Keratinocyte (primary cell): ENCODE measurements at regions not wholly inside any gene's neighbourhood (a gene's known extent, or its start where the extent isn't known, plus 50 kb on each side); places are given as distances from the start of the nearest gene placed in this dataset.

ENCODE experiments used
- DNase-seq: peaks from one replicate; pipeline ENCODE4 v3.0.0-alpha.2; 2011; ENCODE audit warnings: low read depth, missing footprints, low spot score
- FAIRE-seq: peaks from 2 replicates; lab custom pipeline; 2011; peaks lifted over from hg19 to GRCh38; lab: Jason Lieb, UNC
- H2AFZ ChIP-seq: 2 replicates; pipeline ENCODE4 v1.6.0; 2012; ENCODE audit warnings: low read length, control low read depth, inconsistent platforms; ENCODE audit not compliant: control insufficient read depth
- H3K27ac ChIP-seq: 2 replicates; pipeline ENCODE4 v1.5.1; 2011; ENCODE audit warnings: low read length; ENCODE audit not compliant: control insufficient read depth, insufficient read depth
- H3K27me3 ChIP-seq: 3 replicates; pipeline ENCODE4 v1.6.0; 2011; ENCODE audit warnings: low read length; ENCODE audit not compliant: control insufficient read depth, insufficient read depth; ENCODE audit errors: extremely low read depth
- H3K36me3 ChIP-seq, 2 experiments: 2 replicates in 1 of 2; 3 replicates in 1 of 2; pipeline ENCODE4 v1.5.1; 2011; ENCODE audit warnings: low read length in 2 of 2, mild to moderate bottlenecking in 1 of 2; ENCODE audit not compliant: control insufficient read depth in 2 of 2, insufficient read depth in 2 of 2; ENCODE audit errors: extremely low read depth in 1 of 2
- H3K4me1 ChIP-seq: 3 replicates; pipeline ENCODE4 v1.5.1; 2011; ENCODE audit warnings: low read length; ENCODE audit not compliant: control insufficient read depth, insufficient read depth; ENCODE audit errors: extremely low read depth
- H3K4me2 ChIP-seq: 3 replicates; pipeline ENCODE4 v1.6.0; 2011; ENCODE audit warnings: low read depth, low read length; ENCODE audit not compliant: control insufficient read depth, insufficient read depth; ENCODE audit errors: extremely low read depth
- H3K4me3 ChIP-seq, 3 experiments: fragments of 200-600 bp in 1 of 3; sonication (generic) in 1 of 3; 2 replicates in 2 of 3; 3 replicates in 1 of 3; pipeline ENCODE4 v1.5.1; 2011 to 2016; ENCODE audit warnings: low read length in 3 of 3, mild to moderate bottlenecking in 3 of 3, control low read depth in 2 of 3, inconsistent platforms in 1 of 3, low read depth in 1 of 3, mixed read lengths in 1 of 3, mixed run types in 1 of 3, moderate library complexity in 1 of 3; ENCODE audit not compliant: control insufficient read depth in 2 of 3, insufficient read depth in 2 of 3; ENCODE audit errors: extremely low read depth in 1 of 3
- H3K79me2 ChIP-seq: 2 replicates; pipeline ENCODE4 v1.6.0; 2012; ENCODE audit warnings: low read length; ENCODE audit not compliant: control insufficient read depth, insufficient read depth
- H3K9ac ChIP-seq: 3 replicates; pipeline ENCODE4 v1.6.0; 2011; ENCODE audit warnings: low read length; ENCODE audit not compliant: control insufficient read depth, insufficient read depth; ENCODE audit errors: extremely low read depth
- H3K9me1 ChIP-seq: 3 replicates; pipeline ENCODE4 v1.6.0; 2011; ENCODE audit warnings: low read length; ENCODE audit not compliant: control insufficient read depth, insufficient read depth; ENCODE audit errors: extremely low read depth
- H3K9me3 ChIP-seq: 2 replicates; pipeline ENCODE4 v1.5.1; 2012; ENCODE audit warnings: low read depth, low read length; ENCODE audit not compliant: control insufficient read depth
- H4K20me1 ChIP-seq: 3 replicates; pipeline ENCODE4 v1.6.0; 2011; ENCODE audit warnings: low read length; ENCODE audit not compliant: control insufficient read depth, insufficient read depth; ENCODE audit errors: extremely low read depth
- CTCF ChIP-seq, 3 experiments: IDR thresholded peaks in 1 of 3; conservative IDR thresholded peaks in 1 of 3; optimal IDR thresholded peaks in 1 of 3; 2 replicates in 2 of 3; 3 replicates in 1 of 3; pipeline versions ENCODE3 to v1.5.1; 2011; ENCODE audit warnings: low read length in 3 of 3, mild to moderate bottlenecking in 3 of 3, moderate library complexity in 2 of 3, control low read depth in 1 of 3, inconsistent platforms in 1 of 3; ENCODE audit not compliant: insufficient read depth in 2 of 3; ENCODE audit errors: extremely low read depth in 1 of 3
- EZH2 ChIP-seq: IDR thresholded peaks from one replicate; pipeline ENCODE4 v1.6.1; 2012; ENCODE audit warnings: inconsistent platforms, mild to moderate bottlenecking, low read length, moderate library complexity
- dilution Hi-C: fragments of 300-500 bp; cut with MboI; formaldehyde crosslinking; loops from one replicate; pipeline ENCODE4 v1.7.0; 2020; ENCODE audit warnings: low sequenced_read_pairs; ENCODE audit not compliant: extremely low pct_ligation_motif_present

GRCh38 chr6:78551361-78551760 is 316.0 kb upstream of the IRAK1BP1 start:
- Histone ChIP-seq H3K36me3 (no peaks in the 10 kb centered on the region), H4K20me1 (no peaks in the 10 kb centered on the region), H2AFZ (no peak overlapping the region), H3K9me3 (no peaks in the 10 kb centered on the region), H3K4me1 (no peaks in the 10 kb centered on the region), H3K9me1 (no peaks in the 10 kb centered on the region), H3K4me2 (no peak overlapping the region), H3K27me3 (no peaks in the 10 kb centered on the region), H3K9ac (no peak overlapping the region), H3K27ac (no peak overlapping the region), H3K4me3 (no peak overlapping the region), H3K79me2 (no peaks in the 10 kb centered on the region)
- DNase-seq: no peak
- no peak for FAIRE-seq
- dilution Hi-C loops: no loop called here
- no peak for TF ChIP-seq EZH2
- TF ChIP-seq CTCF (optimal IDR thresholded peaks at IDR 0.05 in 1 of 3, IDR thresholded peaks at IDR 0.05 in 1 of 3, conservative IDR thresholded peaks at IDR 0.05 in 1 of 3; ENCODE audit: extremely low read depth in 1 of 3, insufficient read depth in 2 of 3, low read length in 3 of 3): no peak

GRCh38 chr6:78552435-78552834 is 314.9 kb upstream of the IRAK1BP1 start:
- dilution Hi-C loops: no loop called here
- no peak overlapping the region for H2AFZ ChIP-seq
- H3K36me3 ChIP-seq: no peaks in the 10 kb centered on the region
- no peak overlapping the region for H3K4me3 ChIP-seq
- no peaks in the 10 kb centered on the region for H4K20me1 ChIP-seq
- H3K9ac ChIP-seq: no peak overlapping the region
- H3K27ac ChIP-seq: no peak overlapping the region
- H3K4me1 ChIP-seq: no peaks in the 10 kb centered on the region
- no peak for TF ChIP-seq EZH2
- H3K27me3 ChIP-seq: no peaks in the 10 kb centered on the region
- DNase-seq (no peak), FAIRE-seq (no peak)
- H3K9me3 ChIP-seq: no peaks in the 10 kb centered on the region
- H3K79me2 ChIP-seq: no peaks in the 10 kb centered on the region
- no peak overlapping the region for H3K4me2 ChIP-seq
- no peaks in the 10 kb centered on the region for H3K9me1 ChIP-seq

GRCh38 chr6:78554341-78554740 is 313.0 kb upstream of the IRAK1BP1 start:
- FAIRE-seq: no peak
- Histone ChIP-seq H3K36me3 (no peaks in the 10 kb centered on the region), H3K27me3 (no peaks in the 10 kb centered on the region), H3K27ac (no peak overlapping the region), H3K79me2 (no peaks in the 10 kb centered on the region), H3K4me2 (no peak overlapping the region), H3K4me3 (no peak overlapping the region), H3K9me3 (no peaks in the 10 kb centered on the region), H3K9ac (no peak overlapping the region), H3K4me1 (no peaks in the 10 kb centered on the region), H4K20me1 (no peaks in the 10 kb centered on the region), H2AFZ (no peak overlapping the region), H3K9me1 (no peaks in the 10 kb centered on the region)
- DNase-seq: no peak
- dilution Hi-C loops: no loop called here
- TF ChIP-seq CTCF (optimal IDR thresholded peaks at IDR 0.05 in 1 of 3, IDR thresholded peaks at IDR 0.05 in 1 of 3, conservative IDR thresholded peaks at IDR 0.05 in 1 of 3; ENCODE audit: extremely low read depth in 1 of 3, insufficient read depth in 2 of 3, low read length in 3 of 3): no peak
- TF ChIP-seq EZH2: no peak
